AG04449 (cell line): ENCODE measurements at regions not wholly inside any gene's neighbourhood (a gene's known extent, or its start where the extent isn't known, plus 50 kb on each side); places are given as distances from the start of the nearest gene placed in this dataset.
"Not testable (repeated sequence)": the region's sequence is repeated elsewhere in the genome, so short reads cannot be mapped to it uniquely, and the experiment has no call there.

Source experiments
- CTCF ChIA-PET: fragments of 350-600 bp; formaldehyde crosslinking; extraction: SDS; loops from one replicate; lab custom pipeline; 2021; ENCODE audit warnings: antibody characterized with exemption; lab: Yijun Ruan, JAX
- POLR2A ChIA-PET: fragments of 400-600, 350-600 bp; formaldehyde crosslinking; extraction: SDS; loops from one replicate; lab custom pipeline; 2020; ENCODE audit warnings: antibody characterized with exemption, inconsistent platforms; lab: Yijun Ruan, JAX
- DNase-seq: peaks from one replicate; pipeline ENCODE4 v3.0.0-alpha.2; 2010; ENCODE audit warnings: low read depth, low spot score
- H3K4me3 ChIP-seq: 2 replicates; pipeline ENCODE4 v1.5.1; 2011; ENCODE audit warnings: low read depth, mild to moderate bottlenecking, control low read depth, low read length
- CTCF ChIP-seq: IDR thresholded peaks from one replicate; pipeline ENCODE4 v1.5.1; 2011; ENCODE audit warnings: mild to moderate bottlenecking, moderate library complexity, low read length, control low read depth, inconsistent platforms; ENCODE audit not compliant: insufficient read depth; ENCODE audit errors: missing control alignments

- no peak overlapping the region for H3K4me3 ChIP-seq
- POLR2A ChIA-PET, result no interaction called here
- CTCF ChIA-PET, result no interaction called here
- no peak for TF ChIP-seq CTCF
- no peak for DNase-seq
These were observed 91.7 kb upstream of the HPF1 start for GRCh38 chr4:169849456-169849855.

DNA sequence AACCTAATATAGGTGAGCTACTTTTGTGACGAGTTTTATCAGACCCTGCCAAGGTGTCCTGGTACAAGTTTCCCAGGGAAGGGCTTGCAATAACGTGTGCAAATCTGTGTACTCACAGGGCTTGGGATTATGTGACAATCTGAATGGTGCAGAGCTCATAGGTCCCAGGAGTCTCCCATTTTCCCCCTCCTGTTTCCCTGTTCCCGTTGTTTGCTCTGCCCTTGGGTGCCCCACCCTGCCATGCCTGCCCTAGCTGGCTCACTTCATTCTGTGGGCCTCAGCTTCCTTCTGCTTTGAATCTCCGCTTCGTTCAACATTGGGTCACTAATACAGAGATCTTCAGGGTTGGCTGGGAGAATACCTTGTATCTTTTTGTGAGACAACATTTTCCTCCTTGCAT lies 90.3 kb upstream of the HPF1 start:
- DNase-seq, result no peak
- no peak overlapping the region for H3K4me3 ChIP-seq
- TF ChIP-seq CTCF, result no peak
- ChIA-PET POLR2A (no interaction called here), CTCF (no interaction called here)

GRCh38 chr4:169847171-169847570 lies 89.4 kb upstream of the HPF1 start:
- no peak for DNase-seq
- TF ChIP-seq CTCF, result no peak
- CTCF ChIA-PET, result interaction anchor here (1.3 kb wide), 1 partner anchor 37 kb away, joined by 7 read pairs; no protein-coding TSS in a partner anchor
- POLR2A ChIA-PET, result no interaction called here
- no peak overlapping the region for H3K4me3 ChIP-seq

GRCh38 chr4:169846396-169846795 lies 88.7 kb upstream of the HPF1 start:
- DNase-seq, result no peak
- POLR2A ChIA-PET, result no interaction called here
- no peak overlapping the region for H3K4me3 ChIP-seq
- CTCF ChIA-PET, result interaction anchor here (1.3 kb wide), 1 partner anchor 36 kb away, joined by 7 read pairs; no protein-coding TSS in a partner anchor
- TF ChIP-seq CTCF, result no peak

DNA sequence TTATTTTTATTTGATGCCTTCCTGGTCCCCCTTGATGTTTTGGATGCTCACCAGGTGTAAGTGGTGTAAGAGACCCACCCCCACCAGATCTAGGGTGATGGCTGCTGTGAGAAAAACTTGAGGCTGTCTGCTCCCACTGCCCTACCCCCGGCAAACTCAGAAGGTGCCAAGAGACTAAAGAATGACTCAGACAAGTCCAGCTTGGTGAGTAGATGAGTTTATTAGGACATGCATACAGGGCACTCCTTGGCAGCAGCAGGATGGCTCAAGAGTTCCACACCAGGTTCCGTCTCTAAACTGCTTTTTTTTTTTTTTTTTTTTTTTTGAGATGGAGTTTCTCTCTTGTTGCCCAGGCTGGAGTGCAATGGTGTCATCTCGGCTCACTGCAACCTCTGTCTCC lies 84.0 kb upstream of the HPF1 start:
- no peak for DNase-seq
- POLR2A ChIA-PET, result no interaction called here
- TF ChIP-seq CTCF, result no peak
- CTCF ChIA-PET, result no interaction called here
- no peak overlapping the region for H3K4me3 ChIP-seq

DNA sequence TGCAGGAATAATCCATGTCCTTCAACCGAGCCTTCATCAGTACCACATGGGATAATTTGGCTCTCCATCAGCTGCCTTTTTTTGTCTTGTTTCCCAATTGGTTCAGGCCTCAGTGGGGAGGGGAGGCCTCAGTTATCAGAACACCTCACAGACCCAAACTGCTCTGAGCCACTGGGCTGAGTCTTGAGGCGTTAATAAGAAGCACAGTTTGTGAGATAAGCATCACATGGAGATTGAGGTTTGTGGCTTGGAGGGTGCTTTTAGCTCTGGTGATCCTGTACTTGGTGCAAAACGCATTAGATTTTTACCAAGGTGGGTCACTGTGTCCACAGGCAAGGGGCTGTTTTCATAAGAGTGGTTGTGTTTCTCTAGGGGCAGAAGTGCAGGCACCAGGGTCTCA lies 82.8 kb upstream of the HPF1 start:
- no peak overlapping the region for H3K4me3 ChIP-seq
- no peak for TF ChIP-seq CTCF
- CTCF ChIA-PET, result no interaction called here
- POLR2A ChIA-PET, result no interaction called here
- DNase-seq, result no peak

GRCh38 chr4:169828329-169828728 lies 70.6 kb upstream of the HPF1 start:
- POLR2A ChIA-PET, CTCF ChIA-PET, DNase-seq, H3K4me3 ChIP-seq: not testable (repeated sequence)
